OCI-LY3 (cell line): ENCODE measurements at regions not wholly inside any gene's neighbourhood (a gene's known extent, or its start where the extent isn't known, plus 50 kb on each side); places are given as distances from the start of the nearest gene placed in this dataset.

Source experiments
- CTCF ChIP-seq: fragments of 200-600, 300-600 bp; sonication (generic); IDR thresholded peaks from 2 replicates; pipeline ENCODE4 v1.5.1; 2014; ENCODE audit warnings: antibody characterized with exemption, low read length, low read depth
- EZH2phosphoT487 ChIP-seq: fragments of 200-600 bp; shearing (Covaris generic); IDR thresholded peaks from 2 replicates; pipeline ENCODE4 v1.6.1; 2018; ENCODE audit warnings: antibody characterized with exemption, mixed run types, low read depth

- no peak for TF ChIP-seq CTCF
- no peak for TF ChIP-seq EZH2phosphoT487
Observed at GRCh38 chr3:176950743-176951142, 246.5 kb downstream of the TBL1XR1 start.
